ENCODE measurements at regions not wholly inside any gene's neighbourhood (a gene's known extent, or its start where the extent isn't known, plus 50 kb on each side); places are given as distances from the start of the nearest gene placed in this dataset.

DNA sequence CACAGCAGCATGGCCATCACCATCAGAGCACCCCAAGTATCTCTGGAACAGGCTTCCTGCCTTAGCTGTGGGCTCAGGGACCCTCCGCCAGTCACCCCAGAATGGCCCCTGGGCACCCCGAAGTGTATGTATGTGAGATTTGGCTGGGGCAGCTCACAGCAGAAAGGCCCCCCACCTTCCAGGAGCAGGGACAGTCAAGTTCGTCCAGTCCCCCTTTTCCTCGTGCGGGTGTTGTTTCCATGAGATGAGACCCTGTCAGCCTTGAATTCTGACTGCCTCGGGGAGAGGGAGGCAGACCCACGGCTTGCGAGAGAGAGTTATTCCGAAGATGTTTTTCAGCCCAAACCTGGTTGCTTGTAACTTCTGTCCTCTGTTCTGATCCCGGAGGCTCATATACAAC, 290.9 kb upstream of the HDAC4 start:
- no peak for DNase-seq (ENCODE audit: low read depth in 2 of 2)

DNA sequence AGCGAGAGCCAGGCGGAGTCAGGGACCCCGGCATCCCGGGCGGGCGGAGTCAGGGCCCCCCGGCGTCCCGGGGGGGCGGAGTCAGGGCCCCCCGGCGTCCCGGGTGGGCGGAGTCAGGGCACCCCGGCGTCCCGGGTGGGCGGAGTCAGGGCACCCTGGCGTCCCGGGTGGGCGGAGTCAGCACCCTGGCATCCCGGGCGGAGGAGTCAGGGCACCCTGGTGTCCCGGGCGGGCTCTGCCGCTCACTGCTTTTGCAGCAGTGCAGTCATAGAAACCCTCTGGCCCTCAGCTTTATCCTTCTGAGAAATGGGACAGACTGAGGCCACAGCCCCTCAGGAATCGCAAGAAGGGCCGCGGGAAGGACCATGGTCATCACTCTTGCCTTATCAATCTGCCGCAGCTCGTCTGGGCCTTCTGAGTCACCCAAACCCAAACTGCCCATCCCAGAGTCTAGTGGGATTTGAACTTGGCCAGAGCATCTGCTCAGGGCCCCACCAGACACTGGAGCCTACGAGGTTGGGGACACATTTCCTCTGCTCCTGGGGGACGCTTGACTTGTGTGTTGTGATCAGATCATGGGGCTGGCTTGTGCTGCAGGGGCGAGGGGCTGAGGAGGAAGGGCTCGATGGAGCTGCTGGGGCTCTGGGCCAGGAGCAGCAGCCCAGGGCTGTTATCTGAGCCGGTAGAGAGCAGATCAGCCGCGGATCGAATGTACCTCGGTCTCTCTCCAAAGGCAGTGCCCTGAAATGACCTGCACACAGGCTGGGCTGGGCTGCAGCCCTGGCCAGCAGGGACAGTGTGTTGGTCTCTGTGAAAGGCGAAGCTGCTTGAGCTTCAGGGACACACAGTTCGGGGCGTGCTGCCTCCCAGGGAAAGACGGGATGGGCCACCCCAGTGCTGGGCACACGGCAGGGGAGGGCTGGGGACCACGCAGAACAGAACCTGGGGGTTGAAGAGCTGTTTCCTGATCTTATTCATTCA, 290.1 kb upstream of the HDAC4 start:
- no peak for DNase-seq (ENCODE audit: low read depth in 2 of 2)

DNA sequence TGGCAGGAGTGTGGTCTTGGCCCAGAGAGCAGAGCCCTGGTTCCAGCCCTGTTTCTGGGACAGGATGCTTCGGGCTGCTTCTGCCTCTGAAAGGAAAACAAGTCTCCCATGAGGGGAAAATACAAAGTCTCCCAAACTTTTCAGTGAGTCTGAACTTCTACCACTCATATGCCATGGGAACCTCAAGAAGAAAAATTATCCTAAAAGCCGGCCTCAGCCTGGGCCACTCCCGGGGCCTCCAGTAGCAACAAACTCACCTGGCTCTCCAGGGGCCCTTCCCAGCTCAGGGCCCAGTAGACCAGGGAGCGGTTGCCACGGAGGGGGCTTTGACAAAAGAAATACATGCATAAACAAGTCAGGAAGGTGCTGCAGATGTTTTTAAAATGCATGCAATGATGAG, 289.2 kb upstream of the HDAC4 start:
- no peak for DNase-seq (ENCODE audit: low read depth in 2 of 2)

DNA sequence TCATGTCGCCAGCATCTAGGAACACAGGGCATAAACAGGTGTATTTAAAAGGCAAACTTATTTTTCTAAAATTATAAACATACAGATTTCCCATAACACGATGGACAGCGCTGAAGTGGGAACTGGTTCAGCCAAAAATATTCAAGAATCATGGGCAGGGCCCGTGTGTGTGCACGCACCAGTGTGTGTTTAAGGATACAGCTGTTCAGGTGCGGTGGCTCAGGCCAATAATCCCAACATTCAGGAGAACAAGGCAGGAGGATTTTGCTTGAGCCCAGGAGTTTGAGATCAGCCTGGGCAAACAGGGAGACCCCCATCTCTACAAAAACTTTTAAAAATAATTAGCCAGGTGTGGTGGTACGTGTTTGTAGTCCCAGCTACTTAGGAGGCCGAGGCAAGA, 288.6 kb upstream of the HDAC4 start:
- DNase-seq (ENCODE audit: low read depth in 2 of 2): no peak

DNA sequence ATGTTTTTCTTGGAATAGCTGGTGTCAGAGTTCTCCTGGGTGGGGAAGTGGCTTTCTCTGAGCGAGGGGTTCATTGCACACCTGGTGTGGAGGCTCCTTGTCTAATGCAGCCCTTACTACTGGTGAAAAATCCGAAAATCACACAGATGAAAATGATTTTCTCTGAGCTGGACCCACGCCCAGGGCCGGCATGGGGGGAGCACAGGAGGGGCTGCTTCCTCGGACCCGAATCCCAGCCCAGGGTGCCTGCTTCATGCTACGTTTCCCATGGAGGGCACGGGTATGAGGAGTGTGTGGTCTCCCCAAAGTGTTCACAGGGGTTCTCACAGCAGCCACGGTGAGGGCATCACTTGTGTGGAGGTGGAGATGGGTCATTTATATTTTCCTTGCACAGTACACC, 288.0 kb upstream of the HDAC4 start:
- no peak for DNase-seq (ENCODE audit: low read depth in 2 of 2)

DNA sequence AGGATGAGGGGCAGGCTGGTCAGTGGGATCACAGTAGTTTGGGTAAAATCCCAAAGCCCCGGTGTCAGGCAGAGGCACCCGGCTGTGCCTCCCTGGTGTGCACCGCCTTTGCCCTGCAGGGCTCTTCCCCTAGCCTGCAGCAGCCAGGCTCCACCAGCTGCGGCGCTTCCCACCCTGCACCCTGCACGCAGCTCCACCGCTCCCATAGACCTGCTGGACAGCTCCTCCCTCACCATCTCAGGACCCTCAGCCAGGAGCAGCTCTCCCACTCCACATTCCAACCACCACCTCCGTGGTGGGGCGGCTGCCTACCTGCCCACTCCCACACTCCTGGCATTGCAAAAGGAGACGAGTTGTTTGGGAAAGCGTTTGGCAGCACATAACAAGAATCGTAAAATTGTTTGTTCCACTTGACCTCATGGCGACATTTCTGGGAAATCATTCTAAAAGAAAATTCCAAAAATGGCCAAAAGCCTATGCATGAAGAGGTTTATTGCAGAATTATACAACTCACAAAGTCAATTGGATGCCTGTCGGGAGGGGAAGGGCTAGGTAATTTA, 287.4 kb upstream of the HDAC4 start:
- no peak for DNase-seq (ENCODE audit: low read depth in 2 of 2)

DNA sequence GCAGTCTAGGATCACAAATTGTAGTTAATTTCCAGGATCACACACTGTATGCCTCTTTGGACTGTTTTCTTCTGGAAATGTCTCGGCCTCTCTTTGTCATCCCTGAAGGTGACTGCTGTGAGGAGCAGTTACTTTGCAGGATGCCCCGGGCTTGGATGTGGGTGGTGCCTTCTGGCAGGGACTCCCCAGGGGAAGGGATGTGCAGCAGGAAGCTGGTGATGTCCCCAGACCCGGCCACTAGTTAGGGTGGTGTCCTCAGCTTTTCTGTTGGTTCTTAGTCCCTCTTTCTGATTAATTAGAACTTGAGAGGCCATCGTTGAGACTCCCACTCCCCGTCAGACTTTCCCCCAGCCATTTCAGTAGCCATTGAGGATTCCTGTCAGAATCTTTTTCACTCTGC, 286.6 kb upstream of the HDAC4 start:
- DNase-seq (ENCODE audit: low read depth in 2 of 2): no peak

DNA sequence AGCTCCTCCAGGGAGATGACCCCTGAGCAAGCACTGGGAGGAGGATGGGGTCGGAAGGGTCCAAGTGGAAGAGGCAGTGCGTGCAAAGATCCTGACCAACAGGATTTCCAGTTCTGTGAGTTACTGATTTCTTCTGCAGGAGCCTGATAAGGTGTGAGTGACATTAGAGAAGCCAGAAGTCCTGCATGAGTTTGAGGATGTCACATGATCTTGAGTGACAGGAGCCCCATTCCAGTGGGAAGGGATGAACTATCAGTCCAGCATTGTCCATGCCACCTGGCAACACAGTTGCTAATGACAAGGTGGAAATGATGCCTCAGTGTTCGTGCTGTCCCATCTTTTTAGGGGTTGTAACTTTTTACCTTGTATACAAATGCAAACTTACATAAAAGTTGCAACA, 285.1 kb upstream of the HDAC4 start:
- no peak for DNase-seq (ENCODE audit: low read depth in 2 of 2)

DNA sequence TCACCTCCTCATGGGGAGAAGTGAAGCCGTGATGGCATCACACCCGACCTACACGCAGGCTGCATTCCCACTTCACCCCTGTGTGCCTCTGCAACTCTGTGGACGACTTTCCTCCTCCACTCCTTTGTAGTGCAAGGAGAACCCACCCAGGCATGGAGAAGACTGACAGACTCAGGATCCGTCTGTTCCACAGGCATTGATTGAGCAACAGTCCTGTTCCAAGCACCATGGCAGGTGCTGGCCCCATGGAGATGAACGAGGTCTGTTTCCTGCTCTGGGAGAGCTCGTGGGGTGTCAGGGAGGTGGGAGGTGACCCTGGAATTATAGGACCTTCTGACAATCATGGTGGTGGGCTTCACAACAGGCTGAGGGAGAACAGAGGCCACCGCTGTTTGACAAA, 284.7 kb upstream of the HDAC4 start:
- DNase-seq (ENCODE audit: low read depth in 2 of 2): no peak

DNA sequence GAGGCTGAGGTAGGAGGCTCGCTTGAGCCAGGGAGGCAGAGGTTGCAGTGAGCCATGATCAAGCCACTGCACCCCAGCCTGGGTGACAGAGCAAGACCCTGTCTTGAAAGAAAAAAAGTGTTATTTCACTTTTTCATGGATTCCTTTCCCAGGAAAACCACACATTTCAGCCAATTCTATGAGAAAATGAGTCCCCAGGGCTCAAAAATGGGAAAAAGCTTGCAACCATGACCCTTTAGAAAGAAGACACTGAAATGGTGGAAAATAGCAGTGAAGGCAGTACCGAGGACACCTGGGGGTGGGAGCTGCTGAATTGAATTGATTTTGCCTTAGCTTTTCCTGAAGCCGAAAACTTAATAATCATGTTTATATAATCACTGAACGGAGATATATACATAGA, 284.2 kb upstream of the HDAC4 start:
- DNase-seq (ENCODE audit: low read depth in 2 of 2): no peak

DNA sequence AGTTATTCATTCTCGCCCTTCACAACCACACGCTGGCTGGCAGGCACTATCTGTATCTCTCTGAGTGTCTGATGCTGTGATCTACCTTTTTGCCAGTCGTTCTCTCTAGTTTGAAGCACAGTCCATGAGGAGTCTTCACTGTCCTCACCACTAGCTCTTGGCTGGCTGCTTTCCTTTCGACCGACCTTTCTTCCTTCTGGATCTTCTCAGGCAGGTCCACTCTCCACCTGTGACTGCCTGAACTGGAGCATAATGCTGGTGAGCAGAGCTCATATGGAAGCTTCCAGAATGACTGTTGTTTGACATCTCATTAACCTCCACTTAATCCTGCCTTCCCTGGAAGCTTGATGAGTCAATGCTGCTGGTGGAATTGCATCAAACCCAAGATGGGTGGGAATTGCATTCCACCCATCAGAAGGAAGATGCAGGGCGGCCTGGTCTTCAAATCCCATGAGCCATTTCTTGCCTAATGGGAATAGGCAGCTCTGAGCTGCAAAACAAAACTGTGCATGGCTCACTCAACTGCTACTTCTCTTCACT, 283.5 kb upstream of the HDAC4 start:
- DNase-seq (ENCODE audit: low read depth in 2 of 2): no peak

DNA sequence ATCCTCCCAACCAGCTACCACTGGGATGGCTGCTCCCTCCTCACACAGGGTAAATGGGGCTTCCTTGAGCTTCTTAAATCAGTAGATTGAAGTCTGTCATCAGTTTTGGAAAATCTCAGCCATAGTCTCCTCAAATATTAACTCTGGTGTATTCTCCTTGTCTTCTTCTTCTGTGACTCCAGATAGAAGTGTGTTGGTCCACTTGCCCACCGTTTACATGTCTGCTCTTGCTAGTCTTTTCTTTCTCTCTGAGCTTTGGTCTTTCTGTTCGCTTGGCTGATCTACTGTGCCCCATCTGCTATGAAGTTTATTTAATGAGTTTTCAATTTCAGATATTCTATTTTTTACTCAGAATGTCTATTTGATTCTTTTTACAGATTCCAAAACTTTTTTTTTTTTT, 281.7 kb upstream of the HDAC4 start:
- no peak for DNase-seq (ENCODE audit: low read depth in 2 of 2)

DNA sequence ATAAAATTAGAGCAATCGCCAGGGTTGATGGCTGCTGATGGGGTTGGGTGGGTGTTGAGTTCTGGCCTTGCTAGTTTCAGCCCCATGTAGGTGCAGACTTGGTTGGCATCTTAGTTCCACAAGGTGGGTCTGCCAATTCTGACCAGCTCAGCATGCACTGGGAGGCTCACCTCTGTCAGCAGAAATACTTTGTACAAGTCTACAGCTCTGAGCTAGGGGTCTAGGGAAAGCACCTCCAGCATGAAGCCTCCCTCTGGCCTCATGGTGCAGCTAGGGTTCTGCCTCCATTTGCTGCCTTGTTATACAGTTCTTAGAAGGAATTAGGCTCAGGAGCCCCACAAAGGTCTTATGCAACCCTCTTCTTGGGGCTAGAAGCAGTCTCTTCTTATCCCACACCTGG, 278.9 kb upstream of the HDAC4 start:
- DNase-seq (ENCODE audit: low read depth in 2 of 2): no peak

DNA sequence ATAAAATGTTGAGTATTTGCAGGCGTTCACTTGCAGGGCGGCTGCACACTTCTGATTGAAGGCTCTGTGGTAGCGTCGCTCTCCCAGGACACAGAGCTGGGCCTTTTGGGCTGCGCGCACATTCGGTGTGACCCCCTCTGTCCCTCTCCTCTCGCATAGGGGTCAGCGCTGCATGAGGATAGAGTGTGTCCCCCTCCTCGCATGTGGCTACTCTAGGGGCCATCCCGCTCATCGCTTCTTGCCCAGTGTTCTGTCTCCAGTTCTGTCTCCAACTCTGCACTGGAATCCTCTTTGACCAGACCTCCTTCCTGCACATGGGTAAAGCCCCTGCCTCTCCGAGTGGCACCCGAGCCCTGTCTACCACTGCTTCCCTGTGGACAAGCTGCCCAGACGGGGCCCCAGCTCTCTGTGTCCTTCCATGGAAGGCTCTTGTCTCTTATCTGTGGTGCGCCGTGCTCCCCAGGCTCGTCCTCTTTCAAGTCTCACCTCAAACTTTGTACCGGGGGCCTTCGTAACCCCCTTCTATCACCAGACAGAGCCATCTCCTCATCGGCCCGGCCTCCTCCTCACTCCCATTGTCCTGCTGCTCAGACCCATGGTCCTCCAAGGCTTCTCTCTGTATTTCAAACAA, 278.0 kb upstream of the HDAC4 start:
- no peak for DNase-seq (ENCODE audit: low read depth in 2 of 2)

DNA sequence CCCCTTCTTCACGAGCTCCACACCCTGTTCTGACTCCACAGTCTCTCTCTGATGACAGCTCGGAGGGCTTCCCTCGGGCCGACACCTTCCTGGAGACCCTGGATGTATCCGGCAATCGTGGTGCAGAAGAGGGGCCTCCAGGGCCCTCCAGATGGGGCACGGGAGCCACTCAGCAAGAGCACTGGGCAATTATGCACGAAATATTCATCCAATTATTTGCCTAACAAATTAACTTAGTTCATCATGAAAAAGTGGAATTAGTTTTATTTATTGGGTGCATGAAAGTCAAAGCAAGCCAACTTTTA, 277.3 kb upstream of the HDAC4 start:
- no peak for DNase-seq (ENCODE audit: low read depth in 2 of 2)

DNA sequence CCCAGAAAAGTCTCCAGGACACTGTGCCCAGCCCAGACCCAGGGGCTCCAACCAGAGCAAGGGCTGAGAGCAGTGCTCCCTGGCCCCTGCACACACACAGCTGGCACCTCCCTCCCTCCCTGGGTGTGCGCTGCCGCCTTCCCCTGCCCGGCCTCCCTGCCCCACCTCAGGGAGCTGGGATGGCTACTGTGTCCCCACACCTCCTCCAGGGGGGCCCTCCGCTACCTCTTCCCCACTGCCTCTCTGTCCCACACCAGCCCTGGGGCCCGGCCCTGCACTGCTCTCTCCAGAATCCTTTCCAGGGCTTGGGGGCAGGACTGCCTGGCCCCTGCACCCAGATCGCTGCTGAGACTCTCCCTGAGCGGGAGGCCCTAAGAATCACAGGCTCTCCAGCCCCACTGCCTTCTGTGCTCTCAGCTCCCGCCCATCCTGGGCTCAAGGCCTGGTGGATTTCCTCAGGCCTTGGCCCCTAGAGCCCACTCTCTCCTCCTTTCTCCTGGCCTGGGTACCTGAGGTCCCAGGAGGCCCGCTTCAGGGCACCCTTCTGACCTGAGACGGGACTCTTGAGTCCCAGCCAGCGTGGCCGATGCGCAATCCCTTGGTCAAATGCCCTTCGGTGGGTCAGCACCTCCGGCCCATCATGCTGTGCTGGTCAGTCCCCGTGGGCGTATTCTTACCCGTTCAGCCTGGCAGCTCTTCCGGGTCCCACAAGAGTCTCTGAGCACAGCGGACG, 276.8 kb upstream of the HDAC4 start:
- DNase-seq (ENCODE audit: low read depth in 2 of 2): no peak

DNA sequence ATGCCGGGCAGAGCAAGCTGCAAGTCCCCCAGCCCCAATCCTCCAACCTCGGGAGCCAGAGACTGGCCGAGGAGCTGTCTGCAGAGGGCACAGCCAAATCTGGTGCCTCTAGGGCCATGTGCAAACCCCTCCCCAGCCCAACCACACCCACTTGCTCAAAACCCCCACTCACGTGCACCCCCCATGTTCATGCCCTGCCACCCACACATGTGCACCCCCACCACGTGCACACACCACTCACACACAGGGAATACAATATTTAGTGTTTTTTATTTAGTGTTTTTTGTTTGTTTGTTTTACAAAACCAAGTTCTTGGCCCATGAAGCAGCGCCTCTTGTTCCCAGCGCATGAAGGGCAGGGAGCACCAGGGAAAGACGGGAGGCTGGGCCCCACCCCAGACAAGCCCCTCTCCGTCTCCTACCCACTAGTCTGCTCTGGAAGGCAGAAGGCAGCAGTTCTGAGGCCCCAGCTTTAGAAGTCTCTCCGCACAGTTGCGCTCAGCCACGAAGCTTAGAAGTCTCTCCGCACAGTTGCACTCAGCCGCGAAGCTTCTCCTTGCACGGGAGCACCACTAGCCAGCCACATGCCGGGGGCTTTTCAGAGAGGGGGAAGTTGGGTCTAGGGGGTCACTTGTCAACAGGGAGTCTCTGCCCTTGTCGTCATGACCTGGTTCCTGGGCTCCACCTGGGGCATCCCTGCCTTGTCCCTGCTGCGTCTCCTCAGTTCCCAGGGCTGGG, 276.1 kb upstream of the HDAC4 start:
- no peak for DNase-seq (ENCODE audit: low read depth in 2 of 2)

DNA sequence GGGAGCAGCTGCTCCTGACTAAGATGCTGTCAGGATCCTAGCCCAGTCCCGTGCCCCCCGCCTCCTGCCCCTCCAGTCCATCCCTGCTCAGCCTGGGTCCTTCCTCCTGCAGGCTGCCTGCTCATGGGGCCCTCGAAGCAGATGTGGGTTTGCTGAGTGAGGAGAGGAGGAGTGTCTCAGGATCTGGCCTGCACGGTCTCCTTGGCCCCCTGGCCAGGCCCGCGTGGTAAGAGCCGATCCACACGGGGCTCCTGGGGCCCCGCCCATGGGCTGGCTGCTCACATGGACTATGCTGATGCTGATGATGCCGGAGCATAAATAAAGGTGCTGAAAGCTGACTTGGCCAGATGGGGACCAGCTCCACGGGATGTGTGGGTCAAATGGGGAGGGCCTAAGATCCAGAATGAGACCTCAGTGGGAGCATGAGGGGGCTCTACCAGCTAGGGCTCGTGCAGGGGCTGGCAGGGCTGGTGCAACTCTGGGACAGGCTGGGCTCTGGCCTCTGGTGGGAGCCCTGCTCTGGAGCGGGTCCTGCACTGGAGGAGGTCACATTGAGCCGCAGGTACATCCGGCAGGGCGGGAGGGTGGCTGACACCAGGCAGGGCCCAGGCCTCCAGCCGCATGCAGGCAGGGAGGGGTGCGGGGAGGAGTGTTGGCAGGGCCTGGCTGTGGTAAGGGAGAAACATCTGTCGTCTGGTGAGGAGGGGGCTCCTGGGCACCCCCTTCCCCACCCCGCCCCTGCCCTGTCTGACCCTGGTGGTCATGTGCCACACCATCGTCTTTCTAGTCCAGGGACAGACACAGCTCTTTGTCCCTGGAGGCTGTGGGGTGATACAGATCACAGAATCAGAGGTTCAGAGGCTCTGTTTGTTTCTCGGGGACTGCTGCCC, 275.3 kb upstream of the HDAC4 start:
- DNase-seq (ENCODE audit: low read depth in 2 of 2): no peak

DNA sequence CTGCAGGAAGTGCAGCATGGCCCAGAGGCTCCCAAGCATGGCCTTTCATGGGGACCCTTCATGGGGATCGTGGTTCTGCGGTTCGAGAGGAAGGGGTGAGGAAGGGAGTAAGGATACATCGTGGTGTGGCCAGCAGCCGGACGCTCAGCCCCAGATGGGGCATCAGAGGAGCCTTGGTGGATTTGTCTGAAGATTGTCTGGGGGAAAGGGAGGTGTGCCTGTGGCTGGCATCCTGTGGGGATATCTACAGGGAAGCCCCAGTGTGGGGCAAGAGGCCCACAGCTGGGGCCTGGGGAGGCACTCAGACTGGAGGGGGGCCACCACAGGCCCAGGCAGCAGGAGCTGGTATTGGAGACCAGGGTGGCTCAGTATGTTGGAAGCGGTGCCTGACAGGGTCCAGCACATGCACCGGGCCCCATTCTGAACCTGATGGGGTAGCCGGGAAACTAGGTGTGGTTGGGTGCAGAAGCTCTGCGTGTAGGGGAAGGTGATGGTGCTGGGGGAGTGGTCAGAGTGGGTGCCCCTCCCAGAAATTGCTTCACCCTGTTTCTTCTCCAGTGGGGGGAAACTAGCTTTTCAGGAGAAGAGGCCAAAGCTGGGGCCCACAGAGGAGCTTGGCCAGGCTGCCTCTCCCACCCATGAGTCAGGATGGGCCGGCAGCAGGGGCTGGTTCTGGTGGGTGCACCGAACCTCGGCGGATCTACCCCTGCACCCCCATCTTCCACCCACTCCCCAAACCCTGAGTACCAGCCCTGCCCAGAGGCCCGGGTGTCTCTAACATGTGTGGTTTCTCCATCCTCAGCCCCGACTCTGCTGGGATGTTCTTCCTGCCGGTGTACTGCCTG, 274.4 kb upstream of the HDAC4 start:
- no peak for DNase-seq (ENCODE audit: low read depth in 2 of 2)
